HG03520 (cell line): ENCODE measurements at regions not wholly inside any gene's neighbourhood (a gene's known extent, or its start where the extent isn't known, plus 50 kb on each side); places are given as distances from the start of the nearest gene placed in this dataset.
"Not testable (repeated sequence)": the region's sequence is repeated elsewhere in the genome, so short reads cannot be mapped to it uniquely, and the experiment has no call there.

Experiments
- ATAC-seq: cut with Tn5 transposase; IDR thresholded peaks from one replicate; pipeline ENCODE4 v1.9.1; 2021; ENCODE audit warnings: mild to moderate bottlenecking, moderate library complexity; ENCODE audit not compliant: unreplicated experiment

GRCh38 chr5:18203296-18203695 lies 569.0 kb downstream of the TAF11L14 start:
- no peak for ATAC-seq

- ATAC-seq: no peak
These were observed 579.4 kb downstream of the TAF11L14 start for GRCh38 chr5:18213666-18214065.

GRCh38 chr5:18216016-18216415 lies 581.8 kb downstream of the TAF11L14 start:
- no peak for ATAC-seq

- no peak for ATAC-seq
These were observed 582.5 kb downstream of the TAF11L14 start for GRCh38 chr5:18216729-18217128.

DNA sequence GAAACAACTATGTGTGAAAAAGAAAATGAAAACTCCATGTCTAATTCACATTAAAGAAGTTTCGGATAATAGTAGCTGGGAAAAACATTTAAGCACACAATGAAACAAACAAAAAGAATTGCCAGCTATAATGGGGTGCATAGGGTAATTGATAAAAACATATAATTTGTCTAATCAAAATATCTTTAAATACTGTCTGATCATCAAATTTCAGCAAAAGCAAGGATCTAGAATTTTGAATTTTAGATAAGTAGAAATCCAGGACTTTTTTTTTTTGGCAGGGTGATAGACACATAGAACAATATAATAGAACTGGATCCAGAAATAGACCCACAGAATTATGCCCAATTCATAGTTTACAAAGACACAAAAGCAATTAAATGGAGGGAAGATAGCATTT lies 585.0 kb downstream of the TAF11L14 start:
- ATAC-seq: no peak

- no peak for ATAC-seq
These were observed 586.4 kb downstream of the TAF11L14 start for GRCh38 chr5:18220631-18221030.

DNA sequence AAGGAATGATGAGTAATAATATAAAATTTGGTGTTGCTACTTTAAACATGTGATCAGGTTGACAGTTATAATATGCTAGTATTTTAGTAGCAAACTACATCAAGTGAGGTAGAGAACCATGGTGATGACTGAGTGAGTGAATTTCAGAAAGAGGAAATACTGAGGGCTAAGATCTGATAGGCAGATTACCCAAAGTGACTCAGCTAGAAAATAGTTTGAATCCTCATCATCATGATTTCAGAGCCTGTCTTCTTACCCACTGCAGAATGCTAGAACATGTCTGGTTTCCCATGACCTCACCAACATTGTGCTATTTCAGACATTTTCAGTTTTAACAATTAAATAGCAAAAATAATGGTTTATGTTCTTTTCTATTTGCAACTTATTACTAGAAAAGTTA lies 602.1 kb downstream of the TAF11L14 start:
- no peak for ATAC-seq

- ATAC-seq: no peak
These were observed 604.1 kb downstream of the TAF11L14 start for GRCh38 chr5:18238321-18238720.

GRCh38 chr5:18240971-18241370 lies 606.7 kb downstream of the TAF11L14 start:
- no peak for ATAC-seq

GRCh38 chr5:18243846-18244245 lies 609.6 kb downstream of the TAF11L14 start:
- no peak for ATAC-seq

- no peak for ATAC-seq
These were observed 610.0 kb downstream of the TAF11L14 start for GRCh38 chr5:18244309-18244708.

- ATAC-seq: no peak
These were observed 618.3 kb downstream of the TAF11L14 start for GRCh38 chr5:18252559-18252958.

DNA sequence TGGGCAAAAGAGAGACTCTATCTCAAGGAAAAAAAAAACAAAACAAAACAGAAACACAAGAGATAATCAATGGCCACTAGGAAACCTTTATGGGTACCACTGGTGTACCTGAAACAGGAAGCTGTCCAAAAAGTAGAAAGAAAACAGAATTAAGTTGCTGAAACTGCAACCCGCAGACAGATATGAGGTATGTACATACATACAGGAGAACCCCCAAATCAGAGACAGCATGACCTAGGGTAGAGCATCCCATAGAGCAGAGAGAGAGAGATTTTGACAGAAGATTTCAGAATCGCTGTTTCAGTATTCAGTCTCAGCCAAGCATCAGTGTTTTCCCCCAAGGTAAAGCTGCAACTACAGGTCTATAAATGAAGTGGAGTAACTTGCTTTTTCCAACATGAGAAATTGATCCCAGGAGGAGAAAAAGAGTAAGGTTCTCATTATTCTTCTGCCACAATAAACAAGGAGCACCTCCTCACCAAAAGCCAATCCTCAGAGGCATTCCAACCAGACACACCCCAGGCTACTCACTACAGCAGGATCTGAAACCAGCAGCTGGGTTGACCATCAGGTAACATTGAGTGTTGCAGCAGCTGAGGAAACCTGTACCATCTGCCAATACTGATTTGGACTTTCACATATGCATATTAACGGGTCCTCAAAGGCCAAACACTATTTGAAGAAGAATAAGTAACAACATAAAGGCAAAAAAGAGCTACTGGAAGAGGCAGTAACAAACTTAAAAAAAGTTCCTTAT lies 630.0 kb downstream of the TAF11L14 start:
- ATAC-seq: no peak

GRCh38 chr5:18270635-18271338 lies 636.5 kb downstream of the TAF11L14 start:
- ATAC-seq: no peak

DNA sequence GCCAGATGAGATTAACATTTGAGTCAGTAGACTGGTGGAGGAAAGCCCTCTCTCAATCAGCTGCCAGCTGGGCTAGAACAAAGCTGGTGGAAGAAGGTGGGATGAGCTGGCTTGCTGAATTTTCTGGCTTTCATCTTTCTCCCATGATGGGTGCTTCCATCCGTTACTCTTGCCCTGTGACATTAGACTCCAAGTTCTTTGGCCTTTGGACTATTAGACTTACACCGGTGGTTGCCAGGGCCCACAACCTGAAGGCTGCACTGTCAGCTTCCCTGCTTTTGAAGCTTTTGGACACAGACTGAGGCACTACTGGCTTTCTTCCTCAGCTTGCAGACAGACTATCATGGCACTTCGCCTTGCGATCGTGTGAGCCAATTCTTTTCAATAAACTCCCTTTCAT lies 642.7 kb downstream of the TAF11L14 start:
- no peak for ATAC-seq

GRCh38 chr5:18281947-18282581 lies 647.8 kb downstream of the TAF11L14 start:
- ATAC-seq: no peak

DNA sequence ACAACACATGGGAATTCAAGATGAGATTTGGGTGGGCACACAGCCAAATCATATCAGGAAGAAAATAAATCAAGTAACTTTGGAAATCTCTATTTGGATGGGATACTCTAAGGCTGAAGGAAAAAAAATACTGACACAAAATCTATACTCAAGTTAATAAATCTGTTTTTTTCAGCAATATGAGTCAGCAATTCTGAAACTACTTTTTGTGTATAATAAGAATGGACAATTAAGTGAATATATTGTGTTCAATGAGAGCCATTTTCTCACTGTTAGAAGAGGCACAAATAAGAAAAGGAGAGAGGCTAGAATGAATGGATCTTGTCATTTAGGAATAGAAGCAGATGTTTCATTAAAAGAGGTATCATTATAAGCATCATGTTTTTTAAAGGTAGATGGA lies 651.0 kb downstream of the TAF11L14 start:
- ATAC-seq: no peak

- no peak for ATAC-seq
These were observed 657.9 kb downstream of the TAF11L14 start for GRCh38 chr5:18292146-18292545.

GRCh38 chr5:18295696-18296095 lies 661.4 kb downstream of the TAF11L14 start:
- ATAC-seq: not testable (repeated sequence)

DNA sequence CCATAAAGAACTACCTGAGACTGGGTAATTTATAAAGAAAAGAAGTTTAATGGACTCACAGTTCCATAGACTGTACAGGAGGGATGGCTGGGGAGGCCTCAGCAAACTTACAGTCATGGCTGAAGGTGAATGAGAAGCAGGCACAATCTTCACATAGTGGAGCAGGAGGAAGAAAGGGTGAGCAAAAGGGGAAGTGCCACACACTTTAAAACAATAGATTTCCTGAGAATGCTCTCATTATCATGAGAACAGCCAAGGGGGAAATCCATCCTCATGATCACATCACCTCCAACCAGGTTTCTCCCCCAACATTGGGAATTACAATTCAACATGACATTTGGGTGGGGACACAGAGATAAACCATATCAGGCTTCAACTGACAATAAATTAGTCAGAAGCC lies 664.9 kb downstream of the TAF11L14 start:
- no peak for ATAC-seq

DNA sequence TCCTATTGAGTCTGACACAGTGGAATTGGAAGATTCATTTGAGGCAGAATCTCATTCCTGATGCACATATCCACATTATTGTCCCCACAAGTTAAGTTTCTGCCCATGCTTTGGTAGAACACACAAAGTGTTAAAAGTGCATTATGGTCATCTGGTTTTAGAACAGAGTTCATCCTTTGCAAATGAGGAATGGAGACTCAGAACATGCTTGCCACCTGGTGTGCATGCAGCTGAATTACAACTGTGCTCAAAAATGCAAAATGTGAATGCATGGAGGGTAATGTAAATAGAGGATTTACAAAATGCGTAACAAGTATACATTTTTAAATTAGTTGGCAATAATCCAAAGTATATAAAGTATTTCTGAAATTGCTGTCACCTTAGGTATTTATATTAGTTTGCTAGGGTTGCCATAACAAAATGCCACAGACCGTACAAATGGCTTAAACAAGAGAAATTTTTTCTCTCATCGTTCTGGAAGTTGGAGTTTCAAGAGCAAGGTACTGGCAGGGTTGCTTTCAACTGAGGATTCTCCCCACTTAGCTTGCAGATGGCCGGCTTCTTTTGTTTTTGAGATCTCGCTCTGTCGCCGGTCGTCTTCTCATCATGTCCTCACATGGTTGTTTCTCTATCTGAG lies 671.1 kb downstream of the TAF11L14 start:
- ATAC-seq: no peak

GRCh38 chr5:18311266-18311665 lies 677.0 kb downstream of the TAF11L14 start:
- no peak for ATAC-seq
